ENCODE measurements at regions not wholly inside any gene's neighbourhood (a gene's known extent, or its start where the extent isn't known, plus 50 kb on each side); places are given as distances from the start of the nearest gene placed in this dataset.
"Not testable (repeated sequence)": the region's sequence is repeated elsewhere in the genome, so short reads cannot be mapped to it uniquely, and the experiment has no call there.

- no peaks in the 10 kb centered on the region for H3K36me3 Mint-ChIP-seq (ENCODE audit: low read depth)
- DNase-seq = no peak
Measured at GRCh38 chr13:63840551-63841421, 2425.1 kb upstream of the PCDH20 start.

DNA sequence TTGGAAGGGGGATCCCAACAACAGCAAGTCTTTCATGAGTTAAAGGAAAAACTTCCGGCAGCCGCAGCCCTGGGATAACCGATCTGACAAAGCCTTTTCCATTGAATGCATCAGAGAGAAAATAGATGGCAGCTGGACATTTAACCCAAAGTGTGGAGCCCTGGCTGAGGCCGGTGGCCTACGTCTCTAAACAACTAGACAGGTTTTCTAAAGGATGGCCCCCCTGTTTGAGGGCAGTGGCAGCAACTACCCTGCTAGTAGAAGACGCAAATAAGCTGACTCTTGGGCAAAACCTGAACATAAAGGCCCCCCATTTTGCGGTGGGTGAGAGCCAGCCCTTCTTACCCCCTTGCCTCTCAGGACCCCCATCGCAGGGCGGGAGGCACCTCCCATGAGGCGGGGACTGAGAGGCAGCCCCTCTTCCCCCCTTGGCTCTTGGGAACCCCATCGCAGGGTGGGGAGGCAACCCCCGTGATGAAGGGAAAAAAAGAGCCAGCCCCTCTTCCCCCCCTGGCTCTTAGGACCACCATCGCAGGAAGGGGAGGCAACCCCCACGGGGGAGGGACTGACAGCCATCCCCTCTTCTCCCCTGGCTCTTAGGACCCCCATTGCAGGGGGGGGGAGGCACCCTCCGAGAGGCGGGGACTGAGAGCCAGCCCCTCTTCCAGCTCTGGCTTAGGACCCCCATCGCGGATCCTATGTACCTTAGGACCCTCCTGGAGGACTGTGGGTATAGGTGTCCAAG is 2422.9 kb upstream of the PCDH20 start:
- DNase-seq (no peak), ATAC-seq (ENCODE audit: poor library complexity) (no peak)

More at GRCh38 chr13:63840551-63841421, 2425.1 kb upstream of the PCDH20 start:
- no peaks in the 10 kb centered on the region for H3K36me3 ChIP-seq (ENCODE audit: insufficient read depth, low read length)
- peaks cover 4% of the 10 kb centered on the region for H3K9me3 Mint-ChIP-seq
- H3K9me3 ChIP-seq (ENCODE audit: control insufficient read depth in 1 of 2, insufficient read depth in 1 of 2, low read length in 2 of 2) = peaks cover 0 to 59% of the 10 kb centered on the region in 2 experiments
- no peaks in the 10 kb centered on the region for H3K4me1 ChIP-seq (ENCODE audit: insufficient read depth, low read length)
- no peak overlapping the region for H3K4me3 ChIP-seq (ENCODE audit: low read length)
- H3K4me3 Mint-ChIP-seq = no peak overlapping the region
- no peak overlapping the region for H3K27ac ChIP-seq (ENCODE audit: low read depth in 1 of 2, low read length in 2 of 2)
- no peak overlapping the region for H3K27ac Mint-ChIP-seq
- H3K27me3 ChIP-seq (ENCODE audit: control insufficient read depth in 1 of 2, insufficient read depth in 2 of 2, low read length in 2 of 2) = no peaks in the 10 kb centered on the region
- ChIA-PET CTCF (no interaction called here), POLR2A (no interaction called here)
- H3K27me3 Mint-ChIP-seq = no peaks in the 10 kb centered on the region
- no peak for ATAC-seq (ENCODE audit: poor library complexity)
- TF ChIP-seq CTCF (IDR thresholded peaks at IDR 0.05) = no peak
- intact Hi-C loops (cut with DNase I, micrococcal nuclease) = no loop called here
- no peaks in the 10 kb centered on the region for H3K4me1 Mint-ChIP-seq (ENCODE audit: low read depth)

GRCh38 chr13:63837701-63838100 is 2422.1 kb upstream of the PCDH20 start:
- POLR2A ChIA-PET; CTCF ChIA-PET; H3K27ac Mint-ChIP-seq; DNase-seq; H3K27me3 Mint-ChIP-seq; H3K4me3 ChIP-seq (ENCODE audit: low read length); H3K36me3 ChIP-seq (ENCODE audit: insufficient read depth, low read length); H3K4me1 ChIP-seq (ENCODE audit: insufficient read depth, low read length); H3K27ac ChIP-seq (ENCODE audit: low read depth in 1 of 2, low read length in 2 of 2); intact Hi-C loops (cut with DNase I, micrococcal nuclease); H3K4me1 Mint-ChIP-seq (ENCODE audit: low read depth); H3K4me3 Mint-ChIP-seq; H3K36me3 Mint-ChIP-seq (ENCODE audit: low read depth); H3K27me3 ChIP-seq (ENCODE audit: control insufficient read depth in 1 of 2, insufficient read depth in 2 of 2, low read length in 2 of 2); ATAC-seq (ENCODE audit: poor library complexity); H3K9me3 Mint-ChIP-seq: not testable (repeated sequence)
- peaks cover 0 to 48% of the 10 kb centered on the region in 2 experiments for H3K9me3 ChIP-seq (ENCODE audit: control insufficient read depth in 1 of 2, insufficient read depth in 1 of 2, low read length in 2 of 2)

More for the DNA sequence above, 2422.9 kb upstream of the PCDH20 start:
- CTCF ChIA-PET = no interaction called here
- no peak overlapping the region for H3K27ac Mint-ChIP-seq
- TF ChIP-seq CTCF (IDR thresholded peaks at IDR 0.05) = no peak
- no peaks in the 10 kb centered on the region for H3K9me3 Mint-ChIP-seq
- Histone ChIP-seq H3K4me3 (ENCODE audit: low read length) (no peak overlapping the region), H3K36me3 (ENCODE audit: insufficient read depth, low read length) (no peaks in the 10 kb centered on the region), H3K27ac (ENCODE audit: low read depth in 1 of 2, low read length in 2 of 2) (no peak overlapping the region), H3K9me3 (ENCODE audit: control insufficient read depth in 1 of 2, insufficient read depth in 1 of 2, low read length in 2 of 2) (peaks cover 0 to 49% of the 10 kb centered on the region in 2 experiments), H3K27me3 (ENCODE audit: control insufficient read depth in 1 of 2, insufficient read depth in 2 of 2, low read length in 2 of 2) (no peaks in the 10 kb centered on the region), H3K4me1 (ENCODE audit: insufficient read depth, low read length) (no peaks in the 10 kb centered on the region)
- H3K27me3 Mint-ChIP-seq = no peaks in the 10 kb centered on the region
- no peaks in the 10 kb centered on the region for H3K4me1 Mint-ChIP-seq (ENCODE audit: low read depth)
- intact Hi-C loops (cut with DNase I, micrococcal nuclease) = no loop called here
- H3K36me3 Mint-ChIP-seq (ENCODE audit: low read depth) = no peaks in the 10 kb centered on the region
- POLR2A ChIA-PET = no interaction called here
- H3K4me3 Mint-ChIP-seq = no peak overlapping the region

DNA sequence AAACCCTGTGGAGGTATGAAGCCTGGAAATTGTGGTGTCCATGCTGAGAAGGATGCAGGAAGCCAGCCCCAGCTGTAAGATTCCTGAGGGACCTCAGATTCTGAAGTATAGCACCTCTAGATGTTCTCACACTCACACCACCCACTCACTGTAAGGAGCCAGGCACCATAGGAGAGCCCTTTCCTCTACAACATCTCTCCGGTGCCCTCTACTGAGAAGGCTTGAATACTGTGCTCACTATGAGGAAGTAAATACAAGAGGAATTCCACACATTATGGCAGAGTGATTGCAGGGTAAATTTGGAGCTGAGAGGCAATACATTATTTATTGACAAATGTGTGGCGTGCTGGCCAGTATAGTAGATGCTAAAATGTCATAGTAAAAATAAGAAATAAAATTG is 2414.0 kb upstream of the PCDH20 start:
- CTCF ChIA-PET; DNase-seq; H3K4me3 Mint-ChIP-seq; H3K4me3 ChIP-seq (ENCODE audit: low read length); H3K27ac Mint-ChIP-seq; H3K36me3 ChIP-seq (ENCODE audit: insufficient read depth, low read length); H3K27me3 Mint-ChIP-seq; intact Hi-C loops (cut with DNase I, micrococcal nuclease); H3K27ac ChIP-seq (ENCODE audit: low read depth in 1 of 2, low read length in 2 of 2); H3K27me3 ChIP-seq (ENCODE audit: control insufficient read depth in 1 of 2, insufficient read depth in 2 of 2, low read length in 2 of 2); H3K4me1 Mint-ChIP-seq (ENCODE audit: low read depth); H3K4me1 ChIP-seq (ENCODE audit: insufficient read depth, low read length); POLR2A ChIA-PET; H3K36me3 Mint-ChIP-seq (ENCODE audit: low read depth); H3K9me3 ChIP-seq (ENCODE audit: control insufficient read depth in 1 of 2, insufficient read depth in 1 of 2, low read length in 2 of 2); H3K9me3 Mint-ChIP-seq; ATAC-seq (ENCODE audit: poor library complexity): not testable (repeated sequence)

- H3K27ac ChIP-seq (ENCODE audit: low read depth in 1 of 2, low read length in 2 of 2); H3K27ac Mint-ChIP-seq; H3K4me3 ChIP-seq (ENCODE audit: low read length); H3K4me1 Mint-ChIP-seq (ENCODE audit: low read depth); POLR2A ChIA-PET; H3K9me3 Mint-ChIP-seq; H3K4me1 ChIP-seq (ENCODE audit: insufficient read depth, low read length); DNase-seq; H3K36me3 Mint-ChIP-seq (ENCODE audit: low read depth); H3K27me3 Mint-ChIP-seq; H3K27me3 ChIP-seq (ENCODE audit: control insufficient read depth in 1 of 2, insufficient read depth in 2 of 2, low read length in 2 of 2); CTCF ChIA-PET; H3K36me3 ChIP-seq (ENCODE audit: insufficient read depth, low read length); ATAC-seq (ENCODE audit: poor library complexity); intact Hi-C loops (cut with DNase I, micrococcal nuclease); H3K9me3 ChIP-seq (ENCODE audit: control insufficient read depth in 1 of 2, insufficient read depth in 1 of 2, low read length in 2 of 2); H3K4me3 Mint-ChIP-seq: not testable (repeated sequence)
Measured at GRCh38 chr13:63821785-63822184, 2406.1 kb upstream of the PCDH20 start.
